KG1 (cell line): ENCODE measurements at regions not wholly inside any gene's neighbourhood (a gene's known extent, or its start where the extent isn't known, plus 50 kb on each side); places are given as distances from the start of the nearest gene placed in this dataset.

ENCODE experiments used
- DNase-seq: peaks from one replicate; lab custom pipeline; 2025; lab: John Stamatoyannopoulos, UW

DNA sequence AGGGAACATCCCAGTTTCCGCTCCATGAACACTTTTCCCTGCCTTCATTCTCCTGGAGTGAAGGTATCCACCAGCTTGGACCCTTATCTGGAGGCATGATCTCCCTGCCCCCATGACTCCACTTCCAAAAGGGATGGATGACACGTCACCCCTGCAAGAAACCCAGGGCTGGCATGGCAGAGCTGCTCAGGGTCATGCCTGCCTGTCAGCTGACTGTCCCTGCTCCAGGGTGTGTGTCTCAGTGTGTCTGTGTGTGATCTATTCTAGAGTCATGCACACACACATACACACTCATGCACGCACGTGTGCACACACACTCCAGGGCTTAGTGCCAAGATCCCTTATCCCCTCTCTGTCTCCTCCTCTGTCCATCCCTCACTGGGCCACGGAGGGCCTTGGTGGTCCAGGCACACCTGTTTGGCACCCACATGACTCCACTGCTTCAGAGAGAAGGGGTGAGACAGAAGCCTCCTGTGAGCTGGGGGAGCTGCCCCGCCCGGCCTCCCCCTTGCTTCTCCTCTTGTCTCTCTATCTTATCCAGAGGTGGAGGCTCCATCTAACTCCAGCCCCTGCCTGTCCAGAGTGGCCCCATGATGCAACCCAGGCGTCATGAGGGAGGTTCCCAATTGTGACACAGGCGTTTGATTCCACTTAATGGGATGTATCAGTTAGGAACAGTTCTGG lies 290.9 kb downstream of the CDC5L start:
- DNase-seq: no peak

DNA sequence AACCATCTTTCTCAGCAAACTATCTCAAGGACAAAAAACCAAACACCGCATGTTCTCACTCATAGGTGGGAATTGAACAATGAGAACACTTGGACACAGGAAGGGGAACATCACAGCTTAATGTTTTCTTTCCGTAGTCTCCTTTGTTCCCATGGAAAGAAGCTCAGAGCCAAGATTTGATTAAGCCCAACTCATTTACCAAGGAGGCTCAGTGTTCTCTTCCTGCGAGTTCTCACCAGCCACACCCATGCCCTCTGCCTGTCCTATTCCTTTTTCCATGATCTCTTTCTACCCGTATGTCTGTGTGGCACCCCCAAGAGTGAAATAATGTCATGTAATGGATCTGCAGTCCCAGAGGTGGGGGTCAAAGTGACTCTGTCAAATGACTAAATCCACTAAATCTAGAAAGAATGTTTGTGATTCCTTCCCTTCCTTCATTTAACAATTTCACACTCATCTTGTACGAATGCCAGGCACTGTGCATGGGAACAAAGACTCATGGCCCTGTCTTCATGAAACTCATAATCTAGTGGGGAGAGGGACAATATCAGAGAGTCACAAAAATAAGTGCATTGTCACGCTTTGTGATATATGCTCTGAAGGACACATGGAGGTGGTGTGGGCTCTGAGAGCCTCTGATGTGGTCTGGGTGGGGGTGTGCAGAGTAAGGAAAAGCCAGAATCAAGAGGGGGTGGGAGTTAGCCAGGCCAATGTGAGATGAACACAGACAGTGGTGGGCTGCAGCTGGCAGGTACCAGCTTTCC lies 292.1 kb downstream of the CDC5L start:
- no peak for DNase-seq

DNA sequence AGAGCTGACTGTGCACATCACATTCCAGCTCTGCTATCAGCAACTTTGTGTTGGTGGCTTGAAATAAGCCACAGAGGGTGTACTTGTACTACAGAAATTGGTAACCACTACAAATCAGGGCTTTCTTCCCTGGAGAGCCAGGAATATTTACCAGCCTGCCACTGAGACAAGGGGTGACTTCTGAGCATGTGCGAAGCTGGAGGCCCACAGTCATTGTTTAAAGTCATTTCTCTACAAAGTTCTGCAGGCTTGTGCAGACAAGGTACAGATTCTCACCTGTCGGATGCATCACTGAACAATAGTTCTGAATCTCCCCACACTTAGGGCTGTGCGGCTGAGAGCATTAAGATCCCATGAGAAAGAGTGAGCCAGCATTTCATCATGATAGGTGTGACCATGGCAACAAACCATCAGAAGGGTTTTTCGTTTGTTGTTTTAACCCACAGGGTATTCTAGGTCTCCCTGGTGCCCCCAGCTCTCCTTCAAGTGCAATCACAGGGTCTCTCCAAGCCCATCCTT lies 292.8 kb downstream of the CDC5L start:
- DNase-seq: no peak

DNA sequence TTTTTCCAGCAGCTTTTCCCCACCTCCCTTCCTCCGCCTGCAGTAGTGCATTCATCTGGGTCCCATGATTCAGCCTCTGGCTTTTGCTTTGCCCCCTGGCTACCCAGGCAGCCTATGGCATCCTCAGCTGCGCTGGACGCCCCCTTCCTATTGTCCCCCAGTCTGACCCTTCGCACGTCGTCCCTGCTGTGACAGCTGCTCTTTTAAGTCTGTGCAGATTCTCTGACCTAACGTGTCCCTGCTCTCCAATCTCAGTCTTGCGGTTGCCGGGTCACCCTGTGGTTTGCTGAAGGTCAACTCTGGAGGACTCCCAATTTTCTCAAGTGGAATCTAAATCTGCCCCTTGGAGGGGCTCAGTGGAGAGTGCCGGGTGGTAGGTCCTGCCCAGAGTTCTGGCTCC lies 294.3 kb downstream of the CDC5L start:
- DNase-seq: no peak

DNA sequence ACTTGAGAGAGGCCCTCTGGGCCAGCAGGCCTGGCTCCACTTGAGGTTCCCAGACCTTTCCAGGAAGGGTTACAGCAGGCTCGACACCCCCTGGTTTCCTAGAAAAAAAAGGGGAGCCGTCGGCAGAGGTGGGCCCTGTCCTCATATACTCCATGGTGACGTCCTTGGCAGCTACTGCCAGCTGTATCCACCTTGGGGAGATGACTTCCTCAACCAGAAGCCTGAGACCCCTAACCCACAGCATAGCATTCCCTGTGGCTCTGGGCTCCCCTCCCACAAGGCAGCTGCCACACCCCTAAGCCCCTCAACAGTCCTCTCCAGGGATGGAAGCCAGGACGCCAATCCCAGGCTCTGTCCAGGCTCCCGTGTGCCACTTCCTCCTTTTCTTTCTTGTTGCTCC lies 294.8 kb downstream of the CDC5L start:
- no peak for DNase-seq

DNA sequence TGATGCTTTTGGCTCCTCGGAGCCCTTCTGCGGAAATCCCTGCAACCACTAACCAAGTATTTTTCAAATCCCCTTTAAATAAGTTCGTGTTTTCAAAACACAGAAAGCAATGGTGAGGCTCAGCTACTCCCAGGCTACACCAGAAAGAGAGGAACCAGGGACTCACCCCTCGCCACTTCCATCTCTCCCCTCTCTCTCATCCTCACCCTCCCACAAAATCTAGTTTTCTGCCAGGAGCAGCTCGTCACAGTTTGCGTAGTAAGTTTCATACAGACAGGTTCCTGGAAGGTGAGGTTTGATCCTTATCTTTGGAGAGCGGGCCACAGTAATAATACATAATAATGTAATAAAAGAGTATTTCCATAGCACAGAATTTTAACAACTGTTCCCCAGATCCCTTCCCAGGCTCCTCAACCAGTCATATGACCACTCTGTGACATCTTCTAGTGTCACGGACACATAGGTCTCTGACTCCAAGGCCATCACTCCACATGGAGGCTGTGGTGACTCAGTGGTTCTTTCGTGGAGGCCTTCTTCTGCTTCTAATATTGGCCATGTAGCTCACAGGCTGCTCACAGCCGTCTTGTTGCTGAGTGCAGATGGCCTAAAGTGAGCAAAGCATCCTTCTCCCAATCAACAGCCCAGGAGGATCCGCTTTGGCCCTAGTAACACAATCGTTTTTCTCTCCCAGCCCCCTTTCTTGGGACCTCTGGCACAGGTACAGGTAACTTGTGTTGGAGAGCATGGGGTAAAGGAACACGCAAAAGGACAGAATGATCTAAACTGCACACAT lies 295.7 kb downstream of the CDC5L start:
- no peak for DNase-seq

DNA sequence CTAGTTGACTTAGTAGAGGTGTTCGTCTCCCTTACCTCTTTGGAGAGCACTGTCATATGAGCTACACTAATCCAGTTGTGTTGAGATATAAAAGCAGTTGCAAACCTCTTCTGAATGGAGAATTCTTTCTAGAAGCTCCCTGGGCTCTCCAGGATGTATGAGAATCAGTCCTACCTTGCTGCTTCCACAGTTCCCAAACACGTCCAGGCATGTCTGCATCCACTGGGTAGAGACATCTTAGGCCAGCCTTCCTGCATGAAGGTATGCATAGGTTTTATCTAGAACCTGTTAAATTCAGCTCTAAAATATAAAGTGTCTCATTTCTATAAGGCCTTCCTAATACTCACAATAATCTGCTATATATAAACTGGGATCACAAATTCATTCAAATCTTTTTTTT lies 297.7 kb downstream of the CDC5L start:
- DNase-seq: no peak

DNA sequence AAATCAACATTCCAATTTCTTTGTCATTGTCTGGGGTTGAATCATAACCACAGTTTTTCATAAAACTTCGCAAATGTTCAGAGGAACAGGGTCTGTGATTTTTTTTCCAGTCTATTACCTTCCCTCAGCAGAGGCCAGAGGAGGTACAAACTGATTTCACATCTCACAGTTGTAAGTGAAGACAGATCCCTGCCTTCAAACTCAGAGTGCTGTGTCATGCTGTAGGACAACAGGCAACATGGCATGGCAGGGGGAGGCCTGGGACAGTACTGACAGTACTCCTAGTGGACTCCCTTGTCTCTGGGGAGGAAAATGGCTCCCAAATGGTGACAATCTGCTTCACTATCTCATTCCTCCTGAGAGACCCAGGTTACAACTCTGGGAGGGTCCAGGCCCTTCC lies 308.6 kb downstream of the CDC5L start:
- no peak for DNase-seq

DNA sequence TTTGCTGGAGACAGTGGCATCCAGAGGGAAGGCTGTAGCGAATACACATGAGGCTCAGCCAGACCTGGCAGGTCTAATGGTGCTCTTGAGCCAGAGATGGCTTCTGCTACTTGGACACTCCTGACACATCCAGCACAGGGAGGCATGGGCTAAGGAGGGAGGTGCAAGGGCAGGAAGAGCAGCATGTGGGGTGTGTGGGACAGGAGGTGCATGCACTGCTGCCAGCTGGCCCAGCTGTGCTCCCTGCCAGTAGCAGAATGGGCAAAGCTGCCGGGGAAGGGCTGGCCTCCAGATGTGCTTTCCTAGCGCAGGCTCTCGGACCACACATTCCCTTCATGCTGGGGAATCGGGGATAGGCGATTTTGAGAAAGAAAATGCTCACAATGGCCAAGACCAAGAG lies 309.2 kb downstream of the CDC5L start:
- no peak for DNase-seq

DNA sequence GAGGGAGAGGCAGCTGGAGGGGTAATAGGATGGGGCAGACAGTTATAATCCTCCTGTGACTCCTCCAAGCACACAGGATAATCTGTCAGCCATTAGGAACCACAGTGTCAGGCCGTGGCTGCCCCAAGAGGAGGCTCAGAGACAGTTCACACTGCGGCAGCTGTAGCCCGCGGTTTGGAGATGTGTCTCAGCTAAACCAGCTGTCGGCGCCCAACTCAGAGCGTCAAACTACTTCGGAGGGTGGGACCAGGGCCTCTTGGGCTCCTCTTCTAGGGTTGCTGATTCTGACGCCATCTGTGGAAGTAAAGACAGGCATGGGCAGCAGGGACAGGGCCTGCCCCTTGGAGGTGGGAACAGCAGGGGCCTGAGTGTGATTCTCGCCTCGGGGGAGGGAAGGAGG lies 309.8 kb downstream of the CDC5L start:
- DNase-seq: no peak

DNA sequence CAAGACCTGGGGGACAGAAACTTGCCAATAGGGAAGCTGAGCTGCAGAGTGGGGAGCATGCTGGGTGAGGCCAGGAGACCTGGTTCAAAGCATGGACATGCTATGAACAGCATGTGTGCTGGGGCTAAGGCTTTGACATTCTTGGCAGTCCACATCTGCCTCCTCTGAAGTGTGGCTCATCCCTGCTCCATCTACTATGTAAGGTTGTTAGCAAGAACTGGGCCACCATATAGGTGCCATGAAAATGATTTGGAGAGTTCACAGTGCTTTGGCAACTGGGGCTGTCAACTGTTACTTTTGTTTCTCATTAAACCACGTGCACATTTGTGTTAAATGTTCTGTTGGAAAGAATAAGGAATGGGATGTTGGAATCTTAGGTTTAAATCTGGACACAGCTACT lies 311.1 kb downstream of the CDC5L start:
- DNase-seq: no peak

DNA sequence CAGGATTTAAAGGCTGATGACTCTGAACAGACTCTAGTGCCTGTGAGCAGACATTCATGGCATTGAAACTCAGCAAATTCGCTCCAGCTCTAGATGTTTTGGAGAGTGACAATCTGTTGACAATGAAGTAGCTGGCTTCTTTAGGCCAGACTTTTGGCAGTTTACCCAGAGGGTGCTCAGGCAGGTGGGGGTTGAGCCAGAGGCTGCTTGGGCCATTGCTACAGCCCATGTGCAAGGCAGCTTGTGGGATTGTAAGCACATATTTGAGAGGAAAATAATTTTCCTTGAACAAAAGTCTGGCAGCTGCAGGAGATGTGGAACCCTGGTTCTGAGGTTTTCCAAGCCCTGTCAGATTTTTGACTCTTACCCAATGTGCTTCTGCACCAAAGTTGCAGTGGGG lies 311.6 kb downstream of the CDC5L start:
- DNase-seq: no peak

DNA sequence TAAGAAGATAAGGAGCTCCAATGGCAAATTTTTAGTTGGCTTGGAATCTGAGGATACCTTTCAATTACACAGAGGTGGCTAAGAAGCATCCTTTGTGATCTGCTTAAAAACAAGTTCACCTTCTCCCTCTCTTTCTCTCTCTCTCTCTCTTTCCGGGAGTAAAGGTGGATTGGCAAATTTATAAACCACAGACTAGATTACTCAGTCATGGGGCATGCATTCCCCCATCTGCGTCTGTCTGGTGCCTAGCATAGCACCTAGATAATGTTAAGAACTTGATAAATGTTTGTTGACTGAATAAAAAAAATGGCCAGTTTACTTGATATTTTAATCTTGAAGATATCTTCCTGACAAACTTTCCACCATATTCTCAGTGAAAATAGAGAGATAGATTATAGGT lies 312.3 kb downstream of the CDC5L start:
- no peak for DNase-seq

DNA sequence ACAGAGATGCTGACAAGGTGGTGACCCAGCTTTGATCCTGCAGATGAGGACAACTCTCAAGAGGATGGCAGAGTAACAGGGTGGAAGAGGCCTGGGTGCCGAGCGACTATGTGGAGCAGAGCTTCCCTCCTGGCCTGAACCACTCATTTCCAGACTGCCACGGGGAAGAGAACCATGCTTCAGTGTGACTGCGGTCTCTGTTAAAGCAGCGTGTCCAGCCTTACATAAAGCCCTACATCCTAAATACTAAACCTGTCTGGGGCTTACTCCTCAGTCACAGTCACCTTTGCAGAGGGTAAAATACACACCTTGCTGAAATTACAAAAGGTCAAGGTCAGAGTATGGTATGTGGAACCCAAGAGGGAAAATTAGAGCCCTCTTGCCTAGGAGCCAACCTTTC lies 312.9 kb downstream of the CDC5L start:
- DNase-seq: no peak

DNA sequence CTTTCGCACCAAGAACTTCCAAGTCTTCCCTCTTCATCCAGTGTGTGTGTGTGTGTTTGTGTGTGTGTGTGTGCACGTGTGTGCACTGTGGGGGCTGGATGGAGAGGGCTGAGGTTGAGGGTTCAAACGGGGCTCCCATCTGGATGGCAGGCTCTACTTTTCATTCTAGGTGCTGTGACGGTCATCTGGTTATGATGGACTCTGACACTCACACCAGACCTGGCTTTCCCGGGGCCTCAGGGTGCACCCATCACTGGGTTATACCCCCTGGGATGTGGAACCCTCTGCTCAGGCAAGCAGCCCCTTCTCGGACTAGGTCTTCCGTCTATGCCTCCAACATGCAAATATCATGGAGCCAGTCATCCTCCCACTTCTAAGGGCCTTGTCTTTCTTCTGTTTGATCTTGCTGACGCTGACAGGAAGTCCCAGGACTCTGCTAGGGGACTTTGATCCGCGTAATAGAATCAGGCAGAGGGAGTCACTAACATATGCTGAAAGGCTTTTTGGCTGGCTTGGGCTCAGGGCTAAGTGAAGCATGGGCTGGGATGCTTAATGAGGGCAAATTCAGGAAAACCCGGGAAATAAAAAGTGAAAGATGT lies 313.6 kb downstream of the CDC5L start:
- no peak for DNase-seq

DNA sequence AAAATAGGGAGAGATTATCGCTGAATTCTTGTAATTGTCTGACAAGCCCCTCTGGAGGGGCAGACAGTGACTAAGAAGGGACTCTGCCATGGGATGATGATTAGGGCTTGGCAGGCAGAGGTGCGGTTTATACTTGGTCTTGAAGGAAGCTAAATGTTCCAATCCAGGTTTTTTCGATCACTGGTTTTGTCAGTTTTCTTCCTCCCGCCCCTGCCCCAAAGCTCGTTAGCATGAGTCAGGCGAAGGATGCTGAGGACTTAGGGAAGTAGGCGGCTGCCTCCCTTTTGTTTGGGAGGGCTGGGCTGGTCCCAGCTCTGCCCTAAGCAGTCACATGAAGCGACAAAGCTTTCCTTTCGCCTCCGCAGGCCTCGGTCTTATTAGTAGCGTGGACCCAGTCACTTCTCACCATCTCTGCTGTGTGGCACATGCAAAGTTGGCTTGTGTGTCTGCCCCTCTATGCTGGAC lies 314.2 kb downstream of the CDC5L start:
- DNase-seq: no peak

DNA sequence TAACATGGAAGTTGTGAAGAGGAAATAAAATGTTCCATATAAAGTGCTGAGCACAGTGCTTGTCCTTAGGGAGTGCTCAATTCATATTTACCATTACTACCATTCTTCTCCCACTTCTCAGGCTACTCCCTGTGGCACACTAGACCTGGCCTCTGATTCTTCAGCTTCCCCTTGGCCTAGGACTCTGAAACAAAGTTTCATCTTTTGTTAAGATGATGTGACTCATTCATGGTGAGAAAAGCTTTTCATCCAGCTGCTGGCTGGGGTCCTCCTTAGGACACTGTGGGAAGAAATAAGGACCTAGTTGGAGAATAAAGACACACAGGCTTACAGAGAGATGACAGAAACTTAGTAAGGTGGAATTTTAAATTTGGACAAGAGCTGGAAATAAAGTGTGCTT lies 314.8 kb downstream of the CDC5L start:
- no peak for DNase-seq

DNA sequence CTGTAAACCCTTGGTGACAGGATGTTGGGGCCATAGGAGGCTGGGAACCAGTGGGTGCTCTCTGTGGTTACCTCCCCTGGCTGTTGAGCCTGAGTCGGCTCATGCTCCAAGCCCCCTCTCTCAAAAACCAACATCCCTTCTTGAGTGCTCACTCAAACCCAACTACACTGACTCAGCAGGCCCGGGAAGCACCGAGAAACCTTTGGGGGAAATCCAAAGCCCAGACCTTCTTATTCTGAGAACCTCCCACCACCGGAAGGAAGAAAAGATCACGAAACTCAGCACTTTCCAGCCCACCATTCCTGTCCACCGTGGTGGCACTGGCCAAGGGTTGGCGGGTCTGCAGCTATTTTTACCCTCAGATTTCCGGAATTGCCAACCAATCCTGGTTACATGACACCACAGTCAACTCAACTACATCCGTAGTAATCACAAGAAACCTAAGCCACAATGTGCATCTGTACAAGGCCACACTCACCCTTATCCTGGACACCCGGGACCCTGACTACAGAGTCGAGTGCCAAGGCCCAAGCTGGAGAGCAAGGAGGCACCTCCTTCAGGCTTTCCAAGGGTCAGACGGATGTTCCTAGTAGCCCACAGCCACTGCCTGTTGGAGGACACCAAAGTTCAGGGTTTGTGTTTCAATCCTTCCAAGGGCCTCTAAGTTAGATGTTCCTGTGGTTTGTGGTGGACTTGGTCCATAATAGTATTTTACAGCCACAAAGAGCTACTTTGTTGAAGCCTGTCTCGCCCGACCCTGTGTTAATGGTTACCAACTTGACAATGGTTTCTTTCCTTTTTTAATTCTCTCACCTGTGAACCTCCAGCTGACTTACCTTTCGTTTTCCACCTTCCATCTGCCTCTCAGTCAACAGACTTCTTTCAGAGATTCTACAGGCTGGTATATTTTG lies 317.0 kb downstream of the CDC5L start:
- no peak for DNase-seq

DNA sequence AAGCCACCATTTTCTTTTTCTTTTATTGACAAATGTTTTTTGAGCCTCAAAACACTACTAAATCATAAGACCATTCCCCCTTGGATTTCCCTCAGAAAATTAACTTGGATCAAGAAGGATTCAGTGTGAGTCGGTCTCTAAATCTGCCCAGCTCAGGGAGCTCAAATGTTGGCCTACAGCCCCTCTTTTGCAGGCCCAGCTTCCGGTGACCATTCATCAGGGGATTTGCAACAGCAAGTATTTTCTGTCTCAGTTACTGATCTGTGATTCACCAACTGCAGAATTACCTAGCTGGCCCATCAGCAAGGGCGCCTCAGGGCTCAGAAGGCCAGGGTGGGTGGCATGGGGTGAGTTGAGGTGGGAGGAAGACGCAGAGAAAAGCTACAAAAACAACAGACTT lies 318.1 kb downstream of the CDC5L start:
- DNase-seq: no peak

DNA sequence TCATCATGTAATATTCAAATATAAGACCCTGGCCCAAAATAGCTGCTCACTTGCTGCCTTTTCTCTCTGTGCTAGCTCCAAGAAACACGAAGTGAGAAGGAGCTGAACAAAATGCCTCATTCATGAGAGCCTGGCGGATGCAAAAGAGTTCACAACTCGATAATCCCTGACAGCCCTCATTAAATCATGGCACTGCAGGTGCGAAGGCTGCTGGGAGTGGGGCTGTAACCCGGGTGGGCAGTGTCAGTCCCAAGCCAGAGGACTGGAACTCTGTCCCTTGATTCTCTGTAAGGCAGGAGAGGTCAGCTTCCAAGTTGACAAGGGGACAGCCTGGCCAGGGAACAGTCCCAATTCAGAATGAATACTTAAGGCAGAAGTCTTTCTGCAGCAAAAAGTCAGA lies 318.5 kb downstream of the CDC5L start:
- DNase-seq: no peak

DNA sequence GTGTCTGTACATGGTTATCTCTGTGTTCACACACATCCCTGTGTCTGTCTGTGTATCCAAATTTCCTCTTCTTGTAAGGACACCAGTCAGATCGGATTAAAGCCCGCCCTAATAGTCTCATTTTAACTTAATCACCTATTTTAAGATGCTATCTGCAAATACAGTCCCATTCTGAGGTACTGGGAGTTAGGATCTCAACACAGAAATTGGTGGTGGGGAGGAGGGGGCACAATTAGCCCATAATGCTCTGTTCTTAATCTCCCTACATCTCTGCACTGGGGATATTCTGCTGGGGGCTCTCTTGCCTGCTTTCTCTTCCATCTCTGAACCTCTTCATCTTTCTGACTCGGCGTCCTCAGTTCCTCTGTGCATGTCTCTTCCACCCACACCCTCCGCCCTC lies 320.7 kb downstream of the CDC5L start:
- no peak for DNase-seq
